ENCODE measurements at regions not wholly inside any gene's neighbourhood (a gene's known extent, or its start where the extent isn't known, plus 50 kb on each side); places are given as distances from the start of the nearest gene placed in this dataset.

GRCh38 chr4:137343221-137343620, 189.1 kb downstream of the PCDH18 start:
- 82% methylated on average over 8 of the region's 8 CpGs for WGBS (ENCODE audit: insufficient coverage)
- ATAC-seq = no peak

GRCh38 chr4:137333031-137333430, 199.3 kb downstream of the PCDH18 start:
- H3K27me3 Mint-ChIP-seq (ENCODE audit: low read depth in 2 of 2) = no peaks in the 10 kb centered on the region
- H3K36me3 ChIP-seq (ENCODE audit: control insufficient read depth, insufficient read depth, low read length) = no peaks in the 10 kb centered on the region
- WGBS (ENCODE audit: insufficient coverage) = 86% methylated on average over 1 of the region's 1 CpG
- H3K9me3 Mint-ChIP-seq = peaks cover 23 to 30% of the 10 kb centered on the region in 2 donors
- H3K36me3 Mint-ChIP-seq = no peaks in the 10 kb centered on the region
- H3K9me3 ChIP-seq (ENCODE audit: control insufficient read depth, insufficient read depth, low read length) = no peaks in the 10 kb centered on the region
- intact Hi-C loops (cut with micrococcal nuclease) = no loop called here
- TF ChIP-seq CTCF (IDR thresholded peaks at IDR 0.05) = no peak
- H3K27ac Mint-ChIP-seq = no peak overlapping the region
- no peaks in the 10 kb centered on the region for H3K4me1 Mint-ChIP-seq
- no peaks in the 10 kb centered on the region for H3K4me1 ChIP-seq (ENCODE audit: control insufficient read depth, insufficient read depth, low read length)
- ATAC-seq = no peak
- no peak overlapping the region for H3K4me3 ChIP-seq (ENCODE audit: low read length)
- no peak overlapping the region for H3K4me3 Mint-ChIP-seq
- no peak for DNase-seq
- H3K27me3 ChIP-seq (ENCODE audit: control insufficient read depth, insufficient read depth, low read length) = no peaks in the 10 kb centered on the region
- H3K27ac ChIP-seq (ENCODE audit: low read length) = no peak overlapping the region

More at GRCh38 chr4:137343221-137343620, 189.1 kb downstream of the PCDH18 start:
- no peaks in the 10 kb centered on the region for H3K27me3 ChIP-seq (ENCODE audit: control insufficient read depth, insufficient read depth, low read length)
- intact Hi-C loops (cut with micrococcal nuclease) = no loop called here
- no peaks in the 10 kb centered on the region for H3K36me3 Mint-ChIP-seq
- no peaks in the 10 kb centered on the region for H3K27me3 Mint-ChIP-seq (ENCODE audit: low read depth in 2 of 2)
- no peak overlapping the region for H3K27ac Mint-ChIP-seq
- no peaks in the 10 kb centered on the region for H3K4me1 Mint-ChIP-seq
- H3K4me1 ChIP-seq (ENCODE audit: control insufficient read depth, insufficient read depth, low read length) = no peaks in the 10 kb centered on the region
- no peaks in the 10 kb centered on the region for H3K36me3 ChIP-seq (ENCODE audit: control insufficient read depth, insufficient read depth, low read length)
- no peaks in the 10 kb centered on the region for H3K9me3 ChIP-seq (ENCODE audit: control insufficient read depth, insufficient read depth, low read length)
- no peak overlapping the region for H3K27ac ChIP-seq (ENCODE audit: low read length)
- H3K4me3 Mint-ChIP-seq = no peak overlapping the region
- peaks cover 3 to 4% of the 10 kb centered on the region in 2 donors for H3K9me3 Mint-ChIP-seq
- no peak overlapping the region for H3K4me3 ChIP-seq (ENCODE audit: low read length)
- no peak for DNase-seq
- no peak for TF ChIP-seq CTCF (IDR thresholded peaks at IDR 0.05)

GRCh38 chr4:137312257-137312656, 220.0 kb downstream of the PCDH18 start:
- Histone ChIP-seq H3K9me3 (ENCODE audit: control insufficient read depth, insufficient read depth, low read length) (no peaks in the 10 kb centered on the region), H3K4me1 (ENCODE audit: control insufficient read depth, insufficient read depth, low read length) (no peaks in the 10 kb centered on the region), H3K4me3 (ENCODE audit: low read length) (no peak overlapping the region), H3K36me3 (ENCODE audit: control insufficient read depth, insufficient read depth, low read length) (no peaks in the 10 kb centered on the region), H3K27me3 (ENCODE audit: control insufficient read depth, insufficient read depth, low read length) (no peaks in the 10 kb centered on the region), H3K27ac (ENCODE audit: low read length) (no peak overlapping the region)
- intact Hi-C loops (cut with micrococcal nuclease) = no loop called here
- TF ChIP-seq CTCF (IDR thresholded peaks at IDR 0.05) = no peak
- WGBS (ENCODE audit: insufficient coverage) = 84% methylated on average over 2 of the region's 3 CpGs
- Mint-ChIP-seq H3K4me1 (no peaks in the 10 kb centered on the region), H3K27ac (no peak overlapping the region), H3K9me3 (peaks cover 0 to 2% of the 10 kb centered on the region in 2 donors), H3K4me3 (no peak overlapping the region), H3K36me3 (no peaks in the 10 kb centered on the region), H3K27me3 (ENCODE audit: low read depth in 2 of 2) (no peaks in the 10 kb centered on the region)
- no peak for ATAC-seq
- no peak for DNase-seq

Data from natural killer cell (primary cell).